ENCODE measurements at regions not wholly inside any gene's neighbourhood (a gene's known extent, or its start where the extent isn't known, plus 50 kb on each side); places are given as distances from the start of the nearest gene placed in this dataset.

DNA sequence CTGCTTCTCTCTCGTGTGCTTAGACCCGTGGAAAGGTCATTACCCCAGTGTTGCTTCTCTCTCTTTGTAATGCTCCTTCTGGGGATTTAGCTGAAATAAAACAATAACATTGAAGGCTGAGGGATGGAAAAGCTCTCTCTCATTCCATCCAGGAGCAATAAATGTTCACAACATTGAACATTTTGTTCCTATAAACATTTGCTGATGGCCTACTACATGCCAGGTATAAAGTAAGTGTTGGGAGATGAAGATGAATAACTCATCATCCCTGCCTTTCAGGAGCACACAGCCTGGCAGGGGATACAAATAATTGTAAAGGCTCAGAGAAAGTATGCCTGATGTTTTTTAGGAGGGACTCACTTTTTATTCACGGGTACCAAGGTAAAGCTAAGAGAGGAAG lies 158.1 kb downstream of the KDR start:
- H3K36me3 Mint-ChIP-seq (ENCODE audit: low read depth) = no peaks in the 10 kb centered on the region
- no peak overlapping the region for H3K4me3 Mint-ChIP-seq
- H3K9me3 Mint-ChIP-seq = no peaks in the 10 kb centered on the region
- no peaks in the 10 kb centered on the region for H3K4me1 Mint-ChIP-seq (ENCODE audit: low read depth)
- H3K27ac Mint-ChIP-seq = no peak overlapping the region
- H3K27me3 Mint-ChIP-seq (ENCODE audit: low read depth) = peaks cover 3% of the 10 kb centered on the region
- no peak for DNase-seq (ENCODE audit: low spot score)

DNA sequence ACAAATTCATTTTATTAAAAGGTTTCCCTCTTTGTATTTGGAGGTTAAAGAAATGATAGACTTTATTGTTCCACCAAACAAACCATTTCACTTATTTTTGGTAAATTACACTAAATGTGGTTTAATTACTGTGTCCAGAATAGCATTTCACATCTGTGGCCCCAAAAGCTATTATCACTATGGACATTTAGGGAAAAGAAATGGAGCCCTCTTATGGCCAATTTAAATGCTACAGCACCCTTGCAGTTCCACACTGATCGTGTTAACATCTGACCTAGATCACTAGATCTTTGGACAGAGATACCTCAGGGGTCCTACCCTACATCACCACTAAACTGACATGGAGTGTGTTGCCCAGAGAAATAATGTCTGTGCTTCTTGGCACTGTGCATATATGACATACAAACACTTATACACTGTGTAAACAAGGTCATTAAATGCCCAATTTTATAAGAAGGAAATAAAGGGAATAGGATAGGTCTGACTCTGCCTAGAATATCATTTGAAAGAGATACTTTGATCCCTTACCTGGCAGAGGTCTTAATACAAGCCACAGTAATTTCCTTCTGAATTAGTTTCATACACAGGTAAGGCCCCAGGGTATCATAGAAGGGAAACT lies 163.9 kb downstream of the KDR start:
- Mint-ChIP-seq H3K27me3 (ENCODE audit: low read depth) (peaks cover 3% of the 10 kb centered on the region), H3K4me1 (ENCODE audit: low read depth) (peaks cover 3% of the 10 kb centered on the region), H3K36me3 (ENCODE audit: low read depth) (no peaks in the 10 kb centered on the region), H3K4me3 (no peak overlapping the region), H3K27ac (no peak overlapping the region), H3K9me3 (no peaks in the 10 kb centered on the region)
- no peak for DNase-seq (ENCODE audit: low spot score)

DNA sequence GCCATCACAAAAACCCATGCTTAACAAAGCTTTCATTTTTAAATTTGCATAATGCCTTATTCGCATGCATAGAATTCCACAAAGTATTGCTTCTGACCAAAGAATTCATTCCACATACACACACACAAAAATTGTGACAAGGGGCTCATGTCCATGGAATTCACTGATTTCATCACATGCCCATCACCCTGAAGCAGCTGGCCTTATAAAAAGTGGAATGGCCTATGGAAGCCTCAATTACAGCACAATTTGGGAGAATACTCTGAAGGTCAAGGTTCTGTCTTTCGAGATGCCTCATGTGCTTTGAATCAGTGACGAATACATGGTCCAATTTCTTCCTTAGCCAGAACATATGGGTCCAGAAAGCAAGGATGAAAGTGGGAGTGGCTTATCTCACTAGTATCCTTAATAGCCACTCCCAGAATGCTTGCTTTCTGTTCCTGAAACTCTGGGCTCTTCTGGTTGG lies 165.7 kb downstream of the KDR start:
- no peaks in the 10 kb centered on the region for H3K36me3 Mint-ChIP-seq (ENCODE audit: low read depth)
- peaks cover 3% of the 10 kb centered on the region for H3K27me3 Mint-ChIP-seq (ENCODE audit: low read depth)
- no peak overlapping the region for H3K4me3 Mint-ChIP-seq
- no peaks in the 10 kb centered on the region for H3K9me3 Mint-ChIP-seq
- H3K4me1 Mint-ChIP-seq (ENCODE audit: low read depth) = peaks cover 3% of the 10 kb centered on the region
- H3K27ac Mint-ChIP-seq = no peak overlapping the region
- DNase-seq (ENCODE audit: low spot score) = no peak

DNA sequence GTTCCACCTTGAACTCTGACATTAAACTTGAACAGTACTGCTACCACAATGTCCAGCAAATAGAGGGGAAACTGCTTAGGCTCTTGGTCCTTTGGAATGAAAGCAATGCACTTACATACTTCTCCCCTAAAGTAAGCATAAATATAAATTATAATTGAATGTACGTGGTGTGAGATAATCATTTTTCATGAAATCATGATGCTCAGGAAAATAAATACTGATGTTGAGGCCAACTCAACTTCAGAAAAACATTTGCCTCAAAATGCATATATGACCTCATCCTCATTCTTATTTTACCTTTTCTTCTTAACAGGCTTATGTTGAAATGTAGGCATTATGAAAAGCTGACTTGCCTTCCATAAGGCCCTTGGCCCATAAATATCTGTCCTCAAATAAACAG lies 166.3 kb downstream of the KDR start:
- H3K27ac Mint-ChIP-seq = no peak overlapping the region
- no peaks in the 10 kb centered on the region for H3K9me3 Mint-ChIP-seq
- no peak overlapping the region for H3K4me3 Mint-ChIP-seq
- peaks cover 3% of the 10 kb centered on the region for H3K4me1 Mint-ChIP-seq (ENCODE audit: low read depth)
- H3K36me3 Mint-ChIP-seq (ENCODE audit: low read depth) = no peaks in the 10 kb centered on the region
- H3K27me3 Mint-ChIP-seq (ENCODE audit: low read depth) = peaks cover 3% of the 10 kb centered on the region
- DNase-seq (ENCODE audit: low spot score) = no peak

DNA sequence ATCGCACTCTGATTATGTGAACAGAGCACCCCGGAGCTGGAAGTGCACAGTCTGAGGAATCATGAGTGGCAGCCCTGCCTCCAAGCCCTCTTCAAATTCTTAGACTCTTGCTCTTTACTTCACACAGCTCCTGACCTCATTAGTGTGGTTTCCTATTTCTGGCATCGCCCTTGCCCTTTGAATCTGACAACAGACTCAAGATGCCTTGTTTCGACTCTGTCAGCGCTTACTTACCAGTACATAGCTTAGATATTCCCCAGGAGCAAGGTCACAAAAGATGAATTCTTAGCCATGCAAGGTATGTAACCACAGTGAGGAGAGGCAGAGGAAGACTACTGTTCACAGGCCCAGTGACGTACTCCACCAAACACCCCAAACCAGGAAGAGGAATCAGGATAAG lies 167.2 kb downstream of the KDR start:
- DNase-seq (ENCODE audit: low spot score) = no peak
- H3K4me1 Mint-ChIP-seq (ENCODE audit: low read depth) = peaks cover 3% of the 10 kb centered on the region
- H3K4me3 Mint-ChIP-seq = no peak overlapping the region

DNA sequence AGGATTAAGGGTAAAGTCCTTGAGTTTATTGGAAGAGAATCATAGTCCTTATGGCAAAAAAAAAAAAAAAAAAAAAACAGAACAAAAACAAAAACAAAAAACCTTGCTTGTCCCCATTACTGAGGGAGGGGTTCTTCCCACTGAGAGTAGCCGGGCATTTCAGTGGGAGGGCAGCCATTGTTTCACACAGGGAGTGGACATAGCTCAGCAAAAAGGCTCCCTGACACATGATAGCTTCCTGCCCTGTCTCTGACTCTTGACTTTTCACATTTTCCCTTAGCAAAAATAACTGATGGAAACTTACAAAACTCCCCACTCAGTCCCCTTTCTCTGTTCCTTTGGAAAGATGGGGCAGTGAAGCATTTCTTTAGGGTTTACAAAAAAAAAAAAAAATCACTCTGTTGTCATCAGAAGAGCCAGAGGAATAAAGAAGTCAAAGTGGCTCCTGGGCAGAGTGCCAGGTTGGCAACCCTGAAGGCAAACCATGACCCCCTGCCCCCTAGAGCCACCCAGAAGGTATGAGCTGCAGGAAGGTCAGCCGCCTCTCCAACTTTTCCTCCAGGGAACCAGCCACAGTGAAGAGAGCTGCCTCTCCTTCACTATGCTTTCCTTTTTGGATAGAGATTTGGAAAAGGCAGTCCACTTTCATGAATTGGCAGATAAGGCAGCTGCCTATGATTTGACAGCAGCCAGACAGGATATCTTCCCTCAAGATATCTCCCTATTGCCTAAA lies 170.6 kb downstream of the KDR start:
- no peak overlapping the region for H3K4me3 Mint-ChIP-seq
- no peak overlapping the region for H3K27ac Mint-ChIP-seq
- H3K4me1 Mint-ChIP-seq (ENCODE audit: low read depth) = peaks cover 3% of the 10 kb centered on the region
- H3K36me3 Mint-ChIP-seq (ENCODE audit: low read depth) = no peaks in the 10 kb centered on the region
- H3K27me3 Mint-ChIP-seq (ENCODE audit: low read depth) = no peaks in the 10 kb centered on the region
- DNase-seq (ENCODE audit: low spot score) = no peak
- H3K9me3 Mint-ChIP-seq = no peaks in the 10 kb centered on the region

More for the DNA sequence above, 167.2 kb downstream of the KDR start:
- Mint-ChIP-seq H3K27me3 (ENCODE audit: low read depth) (peaks cover 3% of the 10 kb centered on the region), H3K27ac (no peak overlapping the region), H3K36me3 (ENCODE audit: low read depth) (no peaks in the 10 kb centered on the region), H3K9me3 (no peaks in the 10 kb centered on the region)

DNA sequence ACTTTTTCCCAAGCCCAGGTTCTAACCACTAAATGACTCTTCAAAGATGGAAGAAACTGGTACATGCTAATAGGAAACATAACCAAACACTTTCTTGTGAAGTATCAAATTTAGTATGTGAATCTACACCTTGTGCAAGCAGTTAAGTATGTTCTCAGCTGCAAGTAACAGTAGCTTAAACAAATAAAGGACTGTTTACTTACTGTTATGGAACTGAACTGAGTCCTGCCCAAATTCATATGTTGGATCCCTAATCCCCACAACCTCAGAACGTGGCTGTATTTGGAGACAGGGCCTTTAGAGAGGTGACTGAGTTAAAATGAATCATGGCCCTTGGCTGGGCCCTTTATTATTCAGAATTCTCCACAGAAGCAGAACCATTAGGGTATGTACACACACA lies 178.7 kb downstream of the KDR start:
- DNase-seq (ENCODE audit: low spot score) = no peak
- Mint-ChIP-seq H3K27ac (no peak overlapping the region), H3K36me3 (ENCODE audit: low read depth) (peaks cover 1% of the 10 kb centered on the region), H3K27me3 (ENCODE audit: low read depth) (no peaks in the 10 kb centered on the region), H3K4me3 (no peak overlapping the region), H3K9me3 (no peaks in the 10 kb centered on the region), H3K4me1 (ENCODE audit: low read depth) (peaks cover 14% of the 10 kb centered on the region)

DNA sequence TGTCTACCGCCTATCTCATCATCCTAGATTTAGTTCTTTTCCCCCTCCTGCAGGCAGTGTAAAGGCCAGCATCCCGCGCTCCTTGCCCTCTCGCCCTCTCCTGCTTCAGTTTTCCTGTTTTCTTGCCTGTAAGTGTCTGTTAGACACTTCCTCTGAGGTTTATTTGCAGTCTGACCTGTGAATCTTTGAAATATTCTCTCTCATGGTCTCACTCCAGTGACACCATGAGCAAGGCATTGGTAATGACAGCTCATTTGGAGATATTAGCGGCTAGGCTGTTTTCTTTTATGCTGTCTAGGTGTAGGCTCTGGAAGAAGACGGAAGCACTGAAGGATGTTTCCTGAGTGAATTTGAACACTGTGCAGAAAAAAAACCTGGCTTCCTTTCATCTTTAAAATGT lies 179.6 kb downstream of the KDR start:
- H3K27me3 Mint-ChIP-seq (ENCODE audit: low read depth) = no peaks in the 10 kb centered on the region
- H3K4me3 Mint-ChIP-seq = no peak overlapping the region
- peaks cover 1% of the 10 kb centered on the region for H3K36me3 Mint-ChIP-seq (ENCODE audit: low read depth)
- H3K9me3 Mint-ChIP-seq = no peaks in the 10 kb centered on the region
- no peak overlapping the region for H3K27ac Mint-ChIP-seq
- DNase-seq (ENCODE audit: low spot score) = no peak
- H3K4me1 Mint-ChIP-seq (ENCODE audit: low read depth) = peaks cover 23% of the 10 kb centered on the region

DNA sequence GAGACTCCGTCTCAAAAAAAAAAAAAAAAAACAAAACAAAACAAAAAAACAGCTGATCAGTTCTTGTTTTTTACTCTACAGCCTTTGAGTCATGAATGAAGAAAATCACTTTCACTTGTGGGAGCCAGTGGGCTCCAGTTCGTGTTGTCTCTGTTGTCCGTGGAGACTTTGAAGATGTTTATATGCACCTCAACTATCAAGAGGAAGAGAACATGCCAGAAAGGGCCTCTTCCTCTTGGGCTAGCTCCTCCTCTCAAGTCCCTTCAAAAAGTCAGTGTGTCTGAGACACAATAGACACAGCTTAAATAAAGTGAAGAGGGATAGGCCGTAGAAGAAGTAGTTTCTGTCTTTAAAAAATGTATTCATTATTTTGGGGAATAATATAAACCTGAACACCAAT lies 182.7 kb downstream of the KDR start:
- Mint-ChIP-seq H3K36me3 (ENCODE audit: low read depth) (peaks cover 1% of the 10 kb centered on the region), H3K27me3 (ENCODE audit: low read depth) (no peaks in the 10 kb centered on the region), H3K4me1 (ENCODE audit: low read depth) (peaks cover 25% of the 10 kb centered on the region), H3K4me3 (peak overlapping the region; percentile 75), H3K27ac (peak overlapping the region; percentile 72), H3K9me3 (no peaks in the 10 kb centered on the region)
- DNase-seq (ENCODE audit: low spot score) = peak; percentile 18

DNA sequence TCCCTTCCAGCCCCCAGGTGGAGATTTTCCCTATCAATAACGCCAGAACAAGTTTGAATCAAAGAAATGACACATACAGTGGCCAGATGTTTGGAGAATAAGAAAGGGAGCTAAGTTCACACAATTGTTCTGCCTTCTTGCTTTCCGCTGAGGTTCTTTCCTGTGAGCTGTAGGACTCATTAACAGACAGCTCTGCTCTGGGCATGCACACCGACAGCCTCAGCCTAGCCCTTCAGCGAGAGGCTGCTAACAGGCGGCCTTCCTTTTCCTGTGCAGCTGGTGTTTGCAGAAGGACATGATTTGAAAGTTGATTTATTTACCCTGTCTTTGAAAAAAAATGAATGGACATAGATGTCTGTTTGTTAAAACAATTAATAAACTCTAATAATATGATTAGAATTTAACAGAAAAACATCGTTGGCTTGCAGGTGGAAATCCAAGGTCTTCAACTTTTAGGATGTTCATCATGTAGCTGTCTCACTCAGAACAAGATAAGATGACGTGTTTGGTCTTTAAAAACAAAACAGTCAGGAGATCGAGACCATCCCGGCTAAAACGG lies 183.3 kb downstream of the KDR start:
- Mint-ChIP-seq H3K9me3 (no peaks in the 10 kb centered on the region), H3K4me3 (peak overlapping the region; percentile 75), H3K36me3 (ENCODE audit: low read depth) (peaks cover 1% of the 10 kb centered on the region), H3K27me3 (ENCODE audit: low read depth) (no peaks in the 10 kb centered on the region), H3K27ac (peak overlapping the region; percentile 84), H3K4me1 (ENCODE audit: low read depth) (peaks cover 25% of the 10 kb centered on the region)
- DNase-seq (ENCODE audit: low spot score) = peak; percentile 5

DNA sequence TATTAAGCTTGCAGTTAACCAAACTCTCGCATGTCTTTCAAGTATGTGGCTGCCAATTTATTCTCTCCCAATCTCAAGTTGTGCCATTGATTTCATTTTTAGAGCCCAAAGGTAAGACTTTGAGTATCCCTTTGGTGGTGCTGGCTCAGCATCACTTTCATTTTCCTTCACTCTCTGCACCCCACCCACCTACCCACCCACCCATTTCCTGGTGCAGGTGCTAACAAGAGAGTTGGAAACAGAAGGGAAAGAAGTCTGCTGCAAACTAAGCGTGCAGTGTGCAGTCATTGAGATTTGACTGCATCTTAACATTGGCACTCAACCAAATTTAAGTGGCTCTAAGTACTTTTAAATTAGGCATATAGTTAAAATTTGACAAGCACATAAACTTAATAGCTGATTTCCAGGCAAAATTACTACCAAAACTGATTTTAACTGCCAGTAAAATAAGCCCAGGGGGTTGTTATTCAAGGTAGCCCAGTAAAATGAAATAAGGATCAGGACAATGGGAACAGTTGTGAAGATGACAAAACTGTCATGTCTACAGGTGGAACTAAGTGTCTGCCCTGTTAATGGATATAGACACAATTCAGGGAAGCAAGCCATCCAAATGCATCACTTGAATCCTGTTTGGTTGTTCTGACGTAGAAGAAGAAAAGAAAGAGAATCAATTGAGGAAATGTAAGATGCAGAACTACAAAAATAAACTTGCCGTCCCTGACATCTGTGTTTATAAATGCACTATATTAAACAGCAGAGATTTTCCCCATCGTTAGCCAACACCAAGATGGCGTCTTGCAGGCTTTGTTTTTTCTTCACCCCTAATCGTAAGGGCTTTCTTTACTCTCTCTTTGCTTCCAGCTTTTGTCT lies 184.2 kb downstream of the KDR start:
- peaks cover 25% of the 10 kb centered on the region for H3K4me1 Mint-ChIP-seq (ENCODE audit: low read depth)
- peak overlapping the region; percentile 75 for H3K4me3 Mint-ChIP-seq
- no peaks in the 10 kb centered on the region for H3K9me3 Mint-ChIP-seq
- DNase-seq (ENCODE audit: low spot score) = no peak
- no peaks in the 10 kb centered on the region for H3K27me3 Mint-ChIP-seq (ENCODE audit: low read depth)
- peaks cover 1% of the 10 kb centered on the region for H3K36me3 Mint-ChIP-seq (ENCODE audit: low read depth)
- peak overlapping the region; percentile 84 for H3K27ac Mint-ChIP-seq

DNA sequence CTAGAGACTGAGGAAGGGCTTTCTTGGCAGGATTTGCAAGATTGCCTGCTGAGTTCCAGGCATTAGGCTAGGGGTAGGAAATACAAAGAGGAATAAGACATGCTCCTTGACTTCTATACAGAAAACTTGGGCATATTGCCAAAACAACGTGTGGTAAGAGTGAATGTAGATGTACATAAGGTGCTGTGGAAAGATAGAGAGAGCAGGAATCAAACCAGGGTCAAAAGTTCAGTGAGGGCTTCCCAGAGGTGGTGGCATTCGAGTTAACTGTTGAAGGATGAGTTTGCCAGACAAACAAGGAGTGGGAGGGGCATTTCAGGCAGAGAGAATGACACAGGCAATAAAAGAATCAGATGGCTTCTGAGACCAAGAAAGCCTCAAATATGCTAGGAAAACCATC lies 187.9 kb downstream of the KDR start:
- H3K36me3 Mint-ChIP-seq (ENCODE audit: low read depth) = no peaks in the 10 kb centered on the region
- DNase-seq (ENCODE audit: low spot score) = no peak
- H3K4me1 Mint-ChIP-seq (ENCODE audit: low read depth) = peaks cover 17% of the 10 kb centered on the region
- H3K27me3 Mint-ChIP-seq (ENCODE audit: low read depth) = peaks cover 3% of the 10 kb centered on the region
- H3K27ac Mint-ChIP-seq = no peak overlapping the region
- H3K9me3 Mint-ChIP-seq = no peaks in the 10 kb centered on the region
- H3K4me3 Mint-ChIP-seq = no peak overlapping the region

DNA sequence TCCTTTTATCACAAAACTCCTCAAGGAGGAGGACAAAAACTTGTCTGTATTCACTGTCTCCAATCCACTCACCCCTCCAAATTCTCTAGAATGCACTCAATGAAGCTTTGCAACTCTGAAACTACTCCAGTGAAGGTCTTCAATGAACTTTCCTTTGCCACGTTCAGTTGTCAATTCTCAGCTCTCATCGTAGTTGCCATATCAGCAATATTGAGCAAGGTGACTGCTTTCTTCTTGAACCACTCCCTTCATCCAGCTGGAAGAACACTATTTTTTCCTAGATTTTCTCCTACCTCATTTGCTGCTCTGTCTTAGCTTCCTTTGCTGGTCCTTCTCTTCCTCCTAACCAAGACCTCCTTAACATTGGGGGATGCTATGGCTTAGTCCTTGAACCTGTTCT lies 191.8 kb downstream of the KDR start:
- no peaks in the 10 kb centered on the region for H3K9me3 Mint-ChIP-seq

DNA sequence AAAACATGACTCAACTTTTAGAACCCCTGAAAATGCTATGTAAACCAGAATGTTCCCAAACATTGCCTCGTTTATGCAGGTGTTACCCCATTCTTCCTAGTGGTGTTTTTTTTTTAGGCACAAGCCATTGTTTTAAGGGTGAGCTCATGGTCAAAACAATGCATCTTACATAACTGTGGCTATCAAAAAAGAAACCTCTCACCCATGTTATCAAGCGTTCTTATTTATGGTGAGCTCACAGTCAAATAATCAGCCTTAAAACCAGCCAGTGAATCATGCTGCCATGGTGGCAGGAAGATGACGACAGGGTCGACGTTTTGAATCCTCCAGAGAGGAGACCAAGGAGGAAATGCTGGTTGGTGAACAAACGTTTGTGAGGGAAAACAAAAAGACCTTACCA lies 195.2 kb downstream of the KDR start:
- Mint-ChIP-seq H3K36me3 (ENCODE audit: low read depth) (no peaks in the 10 kb centered on the region), H3K4me3 (no peak overlapping the region), H3K27me3 (ENCODE audit: low read depth) (no peaks in the 10 kb centered on the region), H3K4me1 (ENCODE audit: low read depth) (no peaks in the 10 kb centered on the region), H3K27ac (no peak overlapping the region), H3K9me3 (no peaks in the 10 kb centered on the region)
- DNase-seq (ENCODE audit: low spot score) = no peak

More for the DNA sequence above, 191.8 kb downstream of the KDR start:
- H3K27me3 Mint-ChIP-seq (ENCODE audit: low read depth) = peaks cover 3% of the 10 kb centered on the region
- H3K4me3 Mint-ChIP-seq = no peak overlapping the region
- no peaks in the 10 kb centered on the region for H3K4me1 Mint-ChIP-seq (ENCODE audit: low read depth)
- no peak overlapping the region for H3K27ac Mint-ChIP-seq
- no peaks in the 10 kb centered on the region for H3K36me3 Mint-ChIP-seq (ENCODE audit: low read depth)
- DNase-seq (ENCODE audit: low spot score) = no peak

Data from T-helper 2 cell treated with Interferon-gamma antibody and Interleukin-4, amounts not matched to agents 5 μg/mL and 100 μg/mL, for 36 hours (primary cell).